ENCODE measurements at regions not wholly inside any gene's neighbourhood (a gene's known extent, or its start where the extent isn't known, plus 50 kb on each side); places are given as distances from the start of the nearest gene placed in this dataset.
"Not testable (repeated sequence)": the region's sequence is repeated elsewhere in the genome, so short reads cannot be mapped to it uniquely, and the experiment has no call there.

- no peak overlapping the region for H3K27ac Mint-ChIP-seq
- H3K4me1 Mint-ChIP-seq: no peaks in the 10 kb centered on the region
- no peak overlapping the region for H3K4me3 Mint-ChIP-seq
- no peaks in the 10 kb centered on the region for H3K36me3 Mint-ChIP-seq
- no peak for DNase-seq (ENCODE audit: low spot score in 2 of 2)
- no peak for ATAC-seq
- H3K9me3 Mint-ChIP-seq: peaks cover 3% of the 10 kb centered on the region
These were observed 98.6 kb upstream of the TLE1 start for GRCh38 chr9:81787747-81788632.

GRCh38 chr9:81789721-81790120, 100.4 kb upstream of the TLE1 start:
- Mint-ChIP-seq H3K36me3 (no peaks in the 10 kb centered on the region), H3K9me3 (no peaks in the 10 kb centered on the region), H3K4me1 (no peaks in the 10 kb centered on the region), H3K27ac (no peak overlapping the region), H3K4me3 (no peak overlapping the region)
- ATAC-seq (no peak), DNase-seq (ENCODE audit: low spot score in 2 of 2) (no peak)

- Mint-ChIP-seq H3K36me3 (no peaks in the 10 kb centered on the region), H3K4me1 (no peaks in the 10 kb centered on the region), H3K9me3 (no peaks in the 10 kb centered on the region), H3K27ac (no peak overlapping the region), H3K4me3 (no peak overlapping the region)
- DNase-seq (ENCODE audit: low spot score in 2 of 2) (no peak), ATAC-seq (no peak)
These were observed 100.8 kb upstream of the TLE1 start for GRCh38 chr9:81790166-81790565.

GRCh38 chr9:81791076-81791475, 101.7 kb upstream of the TLE1 start:
- Mint-ChIP-seq H3K9me3 (no peaks in the 10 kb centered on the region), H3K4me1 (no peaks in the 10 kb centered on the region), H3K4me3 (no peak overlapping the region), H3K36me3 (no peaks in the 10 kb centered on the region), H3K27ac (no peak overlapping the region)
- ATAC-seq: no peak
- no peak for DNase-seq (ENCODE audit: low spot score in 2 of 2)

GRCh38 chr9:81798606-81799005, 109.3 kb upstream of the TLE1 start:
- no peak for DNase-seq (ENCODE audit: low spot score in 2 of 2)
- no peak overlapping the region for H3K27ac Mint-ChIP-seq
- no peak overlapping the region for H3K4me3 Mint-ChIP-seq
- ATAC-seq: no peak
- no peaks in the 10 kb centered on the region for H3K4me1 Mint-ChIP-seq
- no peaks in the 10 kb centered on the region for H3K36me3 Mint-ChIP-seq
- H3K9me3 Mint-ChIP-seq: no peaks in the 10 kb centered on the region

- Mint-ChIP-seq H3K27ac (no peak overlapping the region), H3K36me3 (no peaks in the 10 kb centered on the region), H3K9me3 (no peaks in the 10 kb centered on the region), H3K4me3 (no peak overlapping the region), H3K4me1 (no peaks in the 10 kb centered on the region)
- ATAC-seq (no peak), DNase-seq (ENCODE audit: low spot score in 2 of 2) (no peak)
These were observed 111.8 kb upstream of the TLE1 start for GRCh38 chr9:81801190-81801589.

- Mint-ChIP-seq H3K27ac (no peak overlapping the region), H3K36me3 (no peaks in the 10 kb centered on the region), H3K4me3 (no peak overlapping the region), H3K4me1 (no peaks in the 10 kb centered on the region), H3K9me3 (peaks cover 4% of the 10 kb centered on the region)
- no peak for ATAC-seq
- no peak for DNase-seq (ENCODE audit: low spot score in 2 of 2)
These were observed 115.0 kb upstream of the TLE1 start for GRCh38 chr9:81804306-81804705.

GRCh38 chr9:81811688-81812087, 116.5 kb upstream of the SPATA31D4 start:
- H3K27ac Mint-ChIP-seq; DNase-seq (ENCODE audit: low spot score in 2 of 2); H3K4me3 Mint-ChIP-seq; ATAC-seq; H3K9me3 Mint-ChIP-seq; H3K36me3 Mint-ChIP-seq: not testable (repeated sequence)
- H3K4me1 Mint-ChIP-seq: peaks cover 30% of the 10 kb centered on the region

GRCh38 chr9:81814401-81814793, 113.8 kb upstream of the SPATA31D4 start:
- Mint-ChIP-seq H3K4me3 (peak overlapping the region; percentile 1), H3K9me3 (no peaks in the 10 kb centered on the region), H3K27ac (peak overlapping the region; percentile 22), H3K36me3 (no peaks in the 10 kb centered on the region), H3K4me1 (peaks cover 33% of the 10 kb centered on the region)
- DNase-seq (ENCODE audit: low spot score in 2 of 2): no peak
- ATAC-seq: no peak

GRCh38 chr9:81814794-81815464, 113.3 kb upstream of the SPATA31D4 start:
- peak overlapping the region; percentile 22 for H3K27ac Mint-ChIP-seq
- no peaks in the 10 kb centered on the region for H3K9me3 Mint-ChIP-seq
- no peaks in the 10 kb centered on the region for H3K36me3 Mint-ChIP-seq
- DNase-seq (ENCODE audit: low spot score in 2 of 2): no peak
- peaks cover 33% of the 10 kb centered on the region for H3K4me1 Mint-ChIP-seq
- peak; percentile 78 for ATAC-seq
- H3K4me3 Mint-ChIP-seq: peak overlapping the region; percentile 1

GRCh38 chr9:81815781-81816180, 112.4 kb upstream of the SPATA31D4 start:
- Mint-ChIP-seq H3K9me3 (no peaks in the 10 kb centered on the region), H3K4me1 (peaks cover 33% of the 10 kb centered on the region), H3K36me3 (no peaks in the 10 kb centered on the region), H3K27ac (no peak overlapping the region), H3K4me3 (no peak overlapping the region)
- no peak for ATAC-seq
- no peak for DNase-seq (ENCODE audit: low spot score in 2 of 2)

- ATAC-seq (no peak), DNase-seq (ENCODE audit: low spot score in 2 of 2) (no peak)
- H3K27ac Mint-ChIP-seq: no peak overlapping the region
- H3K9me3 Mint-ChIP-seq: no peaks in the 10 kb centered on the region
- H3K36me3 Mint-ChIP-seq: no peaks in the 10 kb centered on the region
- peaks cover 25% of the 10 kb centered on the region for H3K4me1 Mint-ChIP-seq
- H3K4me3 Mint-ChIP-seq: no peak overlapping the region
These were observed 109.1 kb upstream of the SPATA31D4 start for GRCh38 chr9:81819155-81819554.

- H3K9me3 Mint-ChIP-seq: no peaks in the 10 kb centered on the region
- H3K27ac Mint-ChIP-seq: no peak overlapping the region
- no peak for DNase-seq (ENCODE audit: low spot score in 2 of 2)
- ATAC-seq: no peak
- H3K4me3 Mint-ChIP-seq: no peak overlapping the region
- no peaks in the 10 kb centered on the region for H3K36me3 Mint-ChIP-seq
- H3K4me1 Mint-ChIP-seq: peaks cover 16% of the 10 kb centered on the region
These were observed 108.2 kb upstream of the SPATA31D4 start for GRCh38 chr9:81819859-81820546.

GRCh38 chr9:81822301-81822865, 105.8 kb upstream of the SPATA31D4 start:
- Mint-ChIP-seq H3K4me3 (peak overlapping the region; percentile 41), H3K36me3 (no peaks in the 10 kb centered on the region), H3K4me1 (no peaks in the 10 kb centered on the region), H3K9me3 (peaks cover 3% of the 10 kb centered on the region), H3K27ac (no peak overlapping the region)
- no peak for DNase-seq (ENCODE audit: low spot score in 2 of 2)
- ATAC-seq: no peak

- H3K9me3 Mint-ChIP-seq: peaks cover 3% of the 10 kb centered on the region
- H3K36me3 Mint-ChIP-seq: no peaks in the 10 kb centered on the region
- no peak for DNase-seq (ENCODE audit: low spot score in 2 of 2)
- H3K4me3 Mint-ChIP-seq: no peak overlapping the region
- no peak for ATAC-seq
- no peak overlapping the region for H3K27ac Mint-ChIP-seq
- H3K4me1 Mint-ChIP-seq: no peaks in the 10 kb centered on the region
These were observed 105.3 kb upstream of the SPATA31D4 start for GRCh38 chr9:81822967-81823366.

All from stimulated activated effector memory CD8-positive, alpha-beta T cell treated with anti-CD3 and anti-CD28 coated beads, Interleukin-12 subunit alpha, Interleukin-12 subunit beta, amount 100 ng/mL, for 72 hours (primary cell).